Posterior vena cava (tissue), 2 donors: ENCODE measurements at regions not wholly inside any gene's neighbourhood (a gene's known extent, or its start where the extent isn't known, plus 50 kb on each side); places are given as distances from the start of the nearest gene placed in this dataset.

Experiments
- DNase-seq: peaks from one replicate; pipeline ENCODE4 v3.0.0-alpha.2; 2020; ENCODE audit warnings: low spot score
- intact Hi-C, 2 donors: fragments of 100-400 bp; cut with DNase I; formaldehyde crosslinking; loops; one replicate each; pipeline versions ENCODE4 v1.14.1 to v1.14.2; 2022 to 2023
- donor health status: DM: yes; HTN: yes; CAD: no.
- donor health status: DM: yes; HTN: yes; CAD: no.

- intact Hi-C loops, result no loop called here
- DNase-seq, result no peak
Observed at GRCh38 chr3:78426454-78426853, 1341.3 kb downstream of the ROBO1 start.

GRCh38 chr3:78427303-78427702 lies 1340.5 kb downstream of the ROBO1 start:
- no peak for DNase-seq
- intact Hi-C loops, result no loop called here

- no peak for DNase-seq
- intact Hi-C loops, result no loop called here
Observed at GRCh38 chr3:78430741-78431140, 1337.1 kb downstream of the ROBO1 start.

GRCh38 chr3:78434801-78435200 lies 1333.0 kb downstream of the ROBO1 start:
- intact Hi-C loops, result no loop called here
- DNase-seq, result no peak

- intact Hi-C loops, result loop anchor here in 1 of 2 donors (1.0 kb wide), 1 partner anchor 8 kb away; no protein-coding TSS in a partner anchor
- DNase-seq, result no peak
Observed at GRCh38 chr3:78455166-78455565, 1312.6 kb downstream of the ROBO1 start.

GRCh38 chr3:78455712-78456433 lies 1311.9 kb downstream of the ROBO1 start:
- intact Hi-C loops, result loop anchor here in 1 of 2 donors (1.0 kb wide), 1 partner anchor 7 kb away; no protein-coding TSS in a partner anchor
- DNase-seq, result no peak

GRCh38 chr3:78459796-78460195 lies 1308.0 kb downstream of the ROBO1 start:
- DNase-seq, result no peak
- intact Hi-C loops, result no loop called here

GRCh38 chr3:78462021-78462420 lies 1305.8 kb downstream of the ROBO1 start:
- DNase-seq, result no peak
- intact Hi-C loops, result no loop called here

GRCh38 chr3:78476076-78476475 lies 1291.7 kb downstream of the ROBO1 start:
- intact Hi-C loops, result no loop called here

GRCh38 chr3:78481050-78481449 lies 1286.7 kb downstream of the ROBO1 start:
- intact Hi-C loops, result no loop called here
- DNase-seq, result no peak

More at GRCh38 chr3:78476076-78476475, 1291.7 kb downstream of the ROBO1 start:
- DNase-seq, result no peak

- intact Hi-C loops, result no loop called here
- no peak for DNase-seq
Observed at GRCh38 chr3:78483090-78483489, 1284.7 kb downstream of the ROBO1 start.

- DNase-seq, result no peak
- intact Hi-C loops, result no loop called here
Observed at GRCh38 chr3:78494851-78495250, 1272.9 kb downstream of the ROBO1 start.

GRCh38 chr3:78495301-78495700 lies 1272.5 kb downstream of the ROBO1 start:
- no peak for DNase-seq
- intact Hi-C loops, result no loop called here

GRCh38 chr3:78496501-78496900 lies 1271.3 kb downstream of the ROBO1 start:
- DNase-seq, result no peak
- intact Hi-C loops, result no loop called here

- intact Hi-C loops, result no loop called here
- DNase-seq, result no peak
Observed at GRCh38 chr3:78497021-78497420, 1270.8 kb downstream of the ROBO1 start.

GRCh38 chr3:78497767-78498166 lies 1270.0 kb downstream of the ROBO1 start:
- intact Hi-C loops, result no loop called here

GRCh38 chr3:78506061-78506460 lies 1261.7 kb downstream of the ROBO1 start:
- intact Hi-C loops, result no loop called here
- no peak for DNase-seq

More at GRCh38 chr3:78497767-78498166, 1270.0 kb downstream of the ROBO1 start:
- no peak for DNase-seq

- intact Hi-C loops, result no loop called here
- no peak for DNase-seq
Observed at GRCh38 chr3:78506581-78507195, 1261.1 kb downstream of the ROBO1 start.

- intact Hi-C loops, result no loop called here
- DNase-seq, result no peak
Observed at GRCh38 chr3:78507196-78507984, 1260.4 kb downstream of the ROBO1 start.

- DNase-seq, result no peak
- intact Hi-C loops, result no loop called here
Observed at GRCh38 chr3:78511840-78512239, 1256.0 kb downstream of the ROBO1 start.
